Mucosa of gallbladder (tissue), 1 donor: ENCODE measurements at regions not wholly inside any gene's neighbourhood (a gene's known extent, or its start where the extent isn't known, plus 50 kb on each side); places are given as distances from the start of the nearest gene placed in this dataset.
"Not testable (repeated sequence)": the region's sequence is repeated elsewhere in the genome, so short reads cannot be mapped to it uniquely, and the experiment has no call there.

Experiments used
- DNase-seq: peaks from one replicate; pipeline ENCODE4 v3.0.0-alpha.2; 2020; ENCODE audit warnings: low spot score
- donor health status: DM: no; HTN: no; CAD: no.

DNA sequence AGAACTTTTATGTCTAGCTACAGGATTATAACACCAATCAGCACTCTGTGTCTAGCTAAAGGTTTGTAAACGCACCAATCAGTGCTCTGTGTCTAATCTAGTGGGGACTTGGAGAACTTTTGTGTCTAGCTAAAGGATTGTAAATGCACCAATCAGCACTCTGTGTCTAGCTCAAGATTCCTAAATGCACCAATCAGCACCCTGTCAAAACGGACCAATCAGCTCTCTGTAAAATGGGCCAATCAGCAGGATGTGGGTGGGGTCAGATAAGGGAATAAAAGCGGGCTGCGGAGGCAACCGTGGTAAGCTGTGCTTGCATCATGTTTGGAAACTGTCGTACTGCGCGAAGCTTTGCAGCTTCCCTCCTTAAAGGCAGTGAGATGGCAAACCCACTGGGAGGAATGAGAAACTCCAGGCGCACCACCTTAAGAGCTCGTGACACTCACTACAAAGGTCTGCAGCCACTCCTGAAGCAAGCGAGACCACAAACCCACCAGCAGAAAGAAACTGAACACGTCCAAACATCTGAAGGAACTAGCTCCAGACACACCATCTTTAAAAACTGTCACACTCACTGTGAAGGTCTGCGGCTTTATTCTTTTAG lies 112.1 kb upstream of the DUSP22 start:
- not testable (repeated sequence) for DNase-seq

DNA sequence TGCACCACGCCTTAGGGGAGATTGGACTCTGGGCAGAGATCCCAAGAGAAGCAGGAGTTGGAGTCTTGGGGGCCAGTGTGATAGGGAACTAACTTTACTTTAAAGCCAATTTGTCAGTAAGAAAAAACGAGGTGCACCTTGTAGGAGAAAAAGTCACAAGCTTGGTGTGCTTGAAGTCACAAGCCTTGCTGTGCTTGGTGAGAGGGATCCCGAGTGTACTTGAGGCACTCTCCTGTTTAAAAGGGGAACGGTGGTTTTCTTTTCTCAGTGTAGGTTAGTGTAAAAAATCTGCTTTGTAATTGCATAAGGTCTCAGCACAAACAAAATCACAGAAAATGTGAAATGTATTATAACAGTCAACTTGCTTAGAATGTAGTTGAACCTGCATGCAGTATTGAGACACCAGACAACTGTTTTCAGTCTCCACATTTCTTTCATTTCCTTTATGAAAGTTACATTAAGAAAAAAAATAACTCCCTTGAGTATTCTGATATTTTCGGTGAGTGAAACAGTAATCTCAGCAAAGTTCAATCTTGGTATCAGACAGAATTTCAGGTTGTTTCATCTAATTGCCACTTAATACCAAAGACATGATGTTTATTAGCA lies 111.1 kb upstream of the DUSP22 start:
- no peak for DNase-seq

- no peak for DNase-seq
Observed at GRCh38 chr6:183668-184067, 108.6 kb upstream of the DUSP22 start.

DNA sequence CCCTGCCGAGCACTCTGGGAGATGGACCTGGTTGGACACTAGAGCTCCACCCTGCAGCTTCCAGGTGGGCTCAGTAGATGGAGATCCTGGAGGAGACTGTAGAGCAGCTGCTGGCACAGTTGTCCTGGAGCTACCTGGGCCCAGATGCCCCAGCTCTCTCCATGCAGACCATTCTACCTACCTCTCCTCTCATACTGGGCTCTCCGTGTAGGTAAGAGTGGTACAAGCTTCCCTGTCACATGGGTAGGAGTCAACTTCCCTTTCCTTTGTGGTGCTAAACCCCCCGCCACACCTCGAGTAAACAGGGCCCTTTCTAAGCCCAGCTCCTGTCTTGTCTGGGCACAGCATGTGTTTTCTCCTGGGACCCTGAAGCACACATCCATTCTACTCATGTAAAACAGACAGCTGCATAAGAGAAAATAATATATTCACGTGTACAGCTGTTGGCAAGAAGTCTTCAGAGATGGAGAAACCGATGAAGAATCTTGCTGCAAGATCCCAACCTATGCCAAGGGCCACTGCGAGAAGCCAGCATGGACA lies 108.1 kb upstream of the DUSP22 start:
- DNase-seq, result no peak

DNA sequence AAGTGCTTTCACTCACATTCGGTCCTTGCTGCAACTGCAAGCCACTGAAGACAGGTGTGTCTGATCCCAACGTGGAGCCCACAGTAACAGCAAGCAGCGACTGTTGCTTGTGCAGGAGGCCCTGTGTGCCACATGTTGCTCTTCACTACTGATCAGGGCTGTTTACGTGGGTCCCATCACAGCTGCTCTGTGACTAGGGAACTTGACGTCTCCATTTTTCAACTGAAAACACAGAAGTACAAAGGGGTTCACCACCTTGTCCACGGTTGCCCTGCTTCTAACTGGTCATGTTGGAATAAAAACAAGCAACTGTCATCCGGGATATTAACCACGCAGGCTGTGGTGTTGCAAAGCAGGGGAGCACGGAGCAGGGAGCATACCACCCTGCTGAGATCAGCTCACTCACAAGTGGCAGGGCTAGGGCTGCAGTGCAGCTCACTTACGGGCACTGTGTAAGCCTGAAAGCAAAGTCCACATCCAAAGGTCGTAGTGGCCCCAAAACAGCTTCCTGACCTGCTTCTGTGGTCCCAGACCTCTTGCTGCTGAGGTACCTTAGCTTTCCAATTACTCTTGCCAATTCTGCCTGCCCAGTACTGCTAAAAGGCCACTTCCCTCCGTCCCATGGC lies 105.8 kb upstream of the DUSP22 start:
- DNase-seq, result peak; percentile 28

DNA sequence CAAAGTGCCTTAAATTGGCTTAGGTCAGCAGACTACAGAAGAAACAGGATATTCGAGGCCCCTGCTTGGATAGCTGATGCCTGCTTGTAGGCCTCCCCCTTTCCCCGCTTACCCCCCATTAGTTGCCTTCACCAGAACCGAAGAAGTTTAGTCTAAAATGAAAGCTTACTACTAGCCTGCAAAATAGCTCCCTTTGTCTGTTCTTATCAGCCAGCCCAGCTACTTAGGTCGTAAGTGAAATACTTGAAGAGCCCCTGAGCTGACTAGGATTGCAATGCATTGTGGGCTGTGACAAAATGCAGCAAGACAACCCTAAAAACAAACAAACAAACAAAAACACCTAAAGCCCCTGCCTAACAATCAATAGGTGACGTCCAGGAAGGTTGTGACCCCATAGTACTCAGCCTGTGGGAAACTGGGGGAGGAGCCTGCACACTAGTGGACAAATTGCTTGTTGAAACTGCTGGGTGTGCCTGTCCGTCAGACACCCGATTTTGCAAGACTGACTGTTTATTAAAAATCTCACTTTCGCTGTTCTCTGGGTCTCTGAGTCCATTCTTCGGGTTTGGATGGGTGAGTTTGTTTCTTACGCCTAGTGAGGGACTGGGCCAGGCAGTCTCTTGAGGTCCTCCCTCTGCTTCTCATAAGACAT lies 105.0 kb upstream of the DUSP22 start:
- no peak for DNase-seq

DNA sequence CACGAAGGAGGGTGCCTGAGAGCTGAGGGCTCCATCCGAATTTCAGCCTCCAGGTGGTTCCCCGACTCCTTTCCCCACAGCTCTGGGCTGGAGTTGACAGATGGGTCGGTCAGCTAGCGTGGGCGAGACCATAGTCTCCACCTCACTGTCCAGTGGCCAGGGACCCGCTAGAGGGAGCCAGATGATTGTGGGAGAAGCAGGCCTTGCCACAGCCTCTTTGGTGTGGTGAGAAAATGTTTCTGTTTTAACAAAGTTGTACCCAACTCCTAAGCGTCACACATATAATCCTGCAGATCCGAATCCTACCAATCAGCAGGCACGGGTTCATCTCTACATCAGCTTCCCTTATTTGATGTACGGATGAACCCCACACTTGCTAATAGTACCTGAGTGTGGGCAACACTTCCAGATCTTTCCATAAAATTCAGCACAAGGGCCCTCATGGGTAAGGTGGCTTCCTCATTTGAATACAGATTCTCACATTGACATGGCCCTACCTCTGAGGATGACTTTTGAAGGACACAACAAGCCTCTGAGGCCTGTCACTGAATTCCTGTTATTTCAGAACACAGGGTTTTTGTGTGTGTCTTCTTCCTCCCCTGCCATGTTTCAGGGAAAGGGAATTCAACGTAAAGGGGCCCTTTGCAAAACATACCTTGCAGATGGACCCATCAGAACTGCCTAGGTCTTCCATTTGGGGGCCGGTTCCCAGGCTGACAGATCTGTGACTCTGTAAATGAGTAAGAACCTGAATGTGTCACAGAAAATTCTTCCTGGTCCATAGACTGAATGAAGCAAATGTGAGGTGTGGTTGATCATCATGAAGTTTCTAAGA lies 103.2 kb upstream of the DUSP22 start:
- DNase-seq, result peak; percentile 82

DNA sequence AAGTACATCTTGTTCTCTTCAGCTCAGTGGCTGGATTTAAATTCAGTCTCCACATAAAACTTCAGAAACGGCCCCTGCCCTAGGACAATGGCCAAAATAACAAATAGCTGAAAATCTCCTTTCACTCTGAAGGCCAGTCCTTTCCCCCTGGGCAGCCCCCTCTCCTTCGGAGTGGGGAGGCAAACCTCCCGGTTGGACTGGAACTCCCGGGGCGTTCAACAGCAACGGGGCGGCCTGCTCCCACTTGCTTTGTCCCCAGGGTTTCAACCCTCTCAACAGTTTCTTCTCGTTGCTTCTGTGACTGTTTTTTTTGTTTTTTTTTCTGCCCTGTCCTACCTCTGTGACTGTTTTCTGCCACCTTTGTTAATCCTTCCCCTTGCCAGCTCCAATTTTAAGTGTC lies 102.6 kb upstream of the DUSP22 start:
- DNase-seq, result no peak

DNA sequence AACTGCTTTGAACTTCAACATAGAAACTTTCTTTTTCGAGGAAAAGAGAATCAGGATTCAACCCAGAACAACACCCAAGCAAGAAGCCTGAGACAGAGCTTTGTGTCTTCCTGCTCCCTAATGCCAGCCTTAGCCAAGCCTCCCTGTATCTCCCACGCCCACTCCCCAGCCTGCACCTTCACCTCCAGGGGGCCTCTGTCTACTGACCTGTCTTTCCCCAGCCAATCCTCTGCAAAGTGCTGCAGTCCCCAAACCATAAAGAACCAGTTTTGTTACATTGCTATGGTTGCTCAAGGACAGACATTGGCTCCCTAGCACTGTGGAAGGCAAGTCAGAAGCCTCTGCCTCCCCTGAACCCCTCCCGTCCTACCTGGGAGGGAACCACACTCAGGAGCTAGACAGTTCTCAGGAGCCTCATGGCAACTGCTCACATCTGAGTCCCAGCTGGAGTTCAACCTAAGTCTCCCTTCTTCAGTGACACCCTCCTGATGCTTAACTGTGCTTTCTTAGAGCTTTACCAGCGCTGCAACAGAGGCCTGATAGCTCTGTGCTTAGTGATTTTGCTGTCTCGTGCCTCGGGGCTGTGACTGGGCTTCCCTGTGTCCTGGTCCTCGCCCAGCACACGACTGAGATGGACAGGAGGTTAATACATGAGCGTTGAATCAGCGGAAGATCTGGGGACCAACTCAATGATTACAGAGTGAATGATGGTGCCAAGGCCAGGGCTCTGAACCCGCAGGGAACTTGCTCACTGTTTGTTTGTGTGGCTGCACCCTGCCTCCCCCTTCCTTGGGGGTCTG lies 101.5 kb upstream of the DUSP22 start:
- no peak for DNase-seq

GRCh38 chr6:191487-192312 lies 100.6 kb upstream of the DUSP22 start:
- no peak for DNase-seq

- no peak for DNase-seq
Observed at GRCh38 chr6:192313-192664, 100.0 kb upstream of the DUSP22 start.

DNA sequence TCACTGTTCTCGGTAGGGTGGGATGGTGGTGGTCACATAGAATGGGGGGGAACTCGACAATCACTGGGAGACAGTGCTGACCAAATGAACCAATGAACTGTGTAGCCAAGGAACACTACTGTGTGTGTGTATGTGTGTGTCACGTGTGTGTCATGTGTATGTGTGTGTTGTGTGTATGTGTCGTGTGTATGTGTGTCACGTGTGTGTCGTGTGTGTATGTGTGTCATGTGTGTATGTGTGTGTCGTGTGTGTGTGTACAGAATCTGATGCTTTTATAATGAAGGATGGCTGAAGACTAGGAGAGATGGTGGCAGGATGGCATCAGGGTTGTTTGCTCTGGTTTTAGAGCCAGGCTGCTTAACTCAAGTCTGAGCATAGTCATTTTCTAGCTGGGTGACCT lies 99.1 kb upstream of the DUSP22 start:
- DNase-seq, result no peak

DNA sequence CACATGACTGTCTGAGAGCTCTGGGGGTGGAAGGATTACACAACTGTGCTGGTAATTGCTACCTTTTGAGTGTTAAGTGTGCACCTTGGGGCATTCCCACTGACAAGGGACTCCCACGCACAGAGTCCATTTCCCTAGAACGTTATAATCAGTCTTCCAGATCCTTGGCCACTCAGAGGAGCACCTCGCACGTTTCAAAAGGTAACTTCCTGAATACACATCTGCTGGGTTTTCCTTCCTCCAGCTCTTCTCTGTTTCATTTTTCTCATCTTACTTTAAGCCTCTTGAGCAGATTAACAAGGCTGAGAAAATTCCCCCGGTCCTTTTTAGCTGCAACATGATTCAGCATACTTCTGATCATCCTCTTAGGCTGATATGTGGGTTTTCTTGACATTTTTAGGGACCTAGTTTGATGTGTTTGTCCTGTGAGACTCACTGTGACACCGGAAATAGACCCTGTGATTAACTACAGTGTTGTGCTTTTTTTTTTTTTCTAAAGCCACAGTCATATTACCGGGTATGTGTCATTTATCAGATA lies 98.4 kb upstream of the DUSP22 start:
- no peak for DNase-seq

DNA sequence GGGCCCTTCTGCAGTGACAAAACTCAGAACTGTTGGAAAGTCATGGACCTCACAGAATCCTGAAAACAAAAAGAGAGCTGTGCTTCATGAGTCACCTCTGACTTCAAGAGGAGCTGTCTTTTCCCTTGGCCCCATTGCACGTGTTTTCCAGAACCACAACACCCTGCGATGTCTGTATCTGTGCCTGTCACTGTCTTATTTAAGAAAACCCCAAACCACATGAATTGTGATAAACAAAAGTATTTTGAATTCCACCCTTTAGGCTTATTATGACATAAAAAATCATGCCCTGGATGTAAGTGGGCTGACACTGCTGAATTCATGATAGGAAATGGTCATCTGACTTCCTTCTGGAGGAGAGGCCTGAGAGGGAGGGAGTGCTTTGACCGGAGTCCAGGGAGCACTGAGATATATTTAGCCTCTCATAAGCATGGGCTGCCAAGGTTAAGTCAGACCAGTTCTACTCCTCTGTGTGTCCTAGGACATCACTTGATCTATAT lies 96.4 kb upstream of the DUSP22 start:
- peak; percentile 31 for DNase-seq

- no peak for DNase-seq
Observed at GRCh38 chr6:196543-196942, 95.7 kb upstream of the DUSP22 start.

GRCh38 chr6:203661-204060 lies 88.6 kb upstream of the DUSP22 start:
- no peak for DNase-seq

GRCh38 chr6:206264-206663 lies 86.0 kb upstream of the DUSP22 start:
- DNase-seq, result no peak

- no peak for DNase-seq
Observed at GRCh38 chr6:208364-208763, 83.9 kb upstream of the DUSP22 start.

DNA sequence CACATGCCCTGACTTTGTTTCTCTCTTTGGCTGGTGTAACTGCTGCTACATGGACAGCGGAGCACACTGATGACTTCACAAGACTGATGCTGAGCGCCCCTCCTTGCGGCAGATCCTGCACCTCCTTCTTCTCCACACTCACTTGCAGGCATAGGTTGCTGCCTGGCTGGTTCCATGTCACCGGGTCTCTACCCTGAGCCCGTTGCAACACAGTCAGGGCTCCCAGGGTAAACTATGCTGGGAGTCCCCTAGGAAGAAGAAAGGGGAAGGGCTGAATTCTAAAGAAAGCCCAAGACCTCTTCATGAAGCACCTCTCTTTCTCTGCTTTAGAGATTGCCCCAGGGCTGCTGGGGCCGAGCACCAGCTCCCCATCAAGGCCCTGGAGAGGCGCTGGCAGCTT lies 83.3 kb upstream of the DUSP22 start:
- DNase-seq, result no peak
